Gastroesophageal sphincter (tissue), 3 donors: ENCODE measurements at regions not wholly inside any gene's neighbourhood (a gene's known extent, or its start where the extent isn't known, plus 50 kb on each side); places are given as distances from the start of the nearest gene placed in this dataset.

ENCODE experiments used
- CTCF ChIP-seq, 4 experiments: fragments of 200-600 bp in 2 of 4; fragments of 450-650 bp in 2 of 4; sonication (generic) in 1 of 4; IDR thresholded peaks; one replicate each; pipeline ENCODE4 v1.5.1; 2017 to 2019; ENCODE audit warnings: antibody characterized with exemption in 4 of 4, mild to moderate bottlenecking in 2 of 4, moderate library complexity in 2 of 4
- EP300 ChIP-seq: sonication (generic); formaldehyde crosslinking; IDR thresholded peaks from one replicate; pipeline ENCODE4 v1.6.1; 2017; ENCODE audit warnings: antibody characterized with exemption, mild to moderate bottlenecking
- POLR2A ChIP-seq, 2 donors: fragments of 450-650 bp; IDR thresholded peaks; one replicate each; pipeline ENCODE4 v1.6.1; 2017; ENCODE audit warnings: antibody characterized with exemption in 2 of 2, mild to moderate bottlenecking in 2 of 2, moderate library complexity in 1 of 2
- POLR2AphosphoS5 ChIP-seq: sonication (generic); formaldehyde crosslinking; IDR thresholded peaks from one replicate; pipeline ENCODE4 v1.6.1; 2017; ENCODE audit warnings: antibody characterized with exemption

GRCh38 chr1:219020846-219021245 lies 152.8 kb upstream of the LYPLAL1 start:
- no peak for TF ChIP-seq EP300
- no peak for TF ChIP-seq CTCF (IDR thresholded peaks at IDR 0.05)
- no peak for TF ChIP-seq POLR2AphosphoS5
- no peak for TF ChIP-seq POLR2A (IDR thresholded peaks at IDR 0.05)
